ENCODE measurements at regions not wholly inside any gene's neighbourhood (a gene's known extent, or its start where the extent isn't known, plus 50 kb on each side); places are given as distances from the start of the nearest gene placed in this dataset.

DNA sequence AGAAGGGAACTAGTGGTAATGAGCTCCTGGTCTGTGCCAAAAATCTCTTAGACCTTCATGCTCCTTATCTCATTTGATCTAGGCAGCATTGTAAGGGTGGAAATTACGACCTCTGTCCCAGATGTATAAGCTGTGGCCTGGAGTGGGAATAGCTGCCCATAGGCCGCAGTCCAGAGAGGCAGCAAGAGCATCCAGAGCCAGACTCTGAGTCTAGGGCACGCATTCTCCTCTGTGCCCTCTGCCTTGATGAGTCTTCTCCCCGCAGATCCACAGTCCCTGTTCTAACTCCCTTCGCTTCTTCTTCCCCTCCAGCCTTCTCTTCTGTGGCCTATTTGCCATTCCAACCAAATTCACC lies 304.6 kb downstream of the MYCN start:
- in situ Hi-C loops (cut with MboI; ENCODE audit: low sequenced_read_pairs), result no loop called here
- H3K23ac ChIP-seq (ENCODE audit: low read depth, low read length), result no peak overlapping the region
- H3K36me3 ChIP-seq (ENCODE audit: control insufficient read depth, insufficient read depth, low read length), result no peaks in the 10 kb centered on the region
- no peaks in the 10 kb centered on the region for H3K79me1 ChIP-seq (ENCODE audit: low read depth in 1 of 2, low read length in 2 of 2)
- H3K4me1 ChIP-seq (ENCODE audit: control insufficient read depth, insufficient read depth, low read length), result no peaks in the 10 kb centered on the region
- H2BK20ac ChIP-seq (ENCODE audit: low read depth, low read length), result no peak overlapping the region
- intact Hi-C loops (cut with micrococcal nuclease), result no loop called here
- H3K56ac ChIP-seq (ENCODE audit: extremely low read depth, insufficient read depth, low read length), result no peak overlapping the region
- H3K27me3 ChIP-seq (ENCODE audit: control insufficient read depth, insufficient read depth, low read length), result no peaks in the 10 kb centered on the region
- no peak overlapping the region for H3K14ac ChIP-seq (replicated peaks; ENCODE audit: low read depth, low read length)
- H2BK15ac ChIP-seq (ENCODE audit: low read depth, low read length), result no peak overlapping the region
- no peak overlapping the region for H4K8ac ChIP-seq (ENCODE audit: low read depth in 2 of 2, low read length in 2 of 2)
- ChIA-PET POLR2A (ENCODE audit: unreplicated experiment) (no interaction called here), CTCF (no interaction called here)
- H2AK9ac ChIP-seq (replicated peaks; ENCODE audit: low read depth, low read length, poor library complexity), result no peak overlapping the region
- no peak for DNase-seq
- no peak overlapping the region for H3K4me3 ChIP-seq (ENCODE audit: insufficient read depth, low read depth, low read length)
- no peak overlapping the region for H2AFZ ChIP-seq (replicated peaks; ENCODE audit: low read length, poor library complexity)
- H2BK120ac ChIP-seq (ENCODE audit: low read depth, low read length), result no peak overlapping the region
- H3K27ac ChIP-seq (ENCODE audit: insufficient read depth, low read length), result no peak overlapping the region
- WGBS, 2 experiments (ENCODE audit: extremely low coverage in 2 of 2, insufficient read length in 1 of 2), result 81% methylated on average over 3 of the region's 5 CpGs; no CpG with 5 or more reads in 1 of the 2 experiments
- H4K5ac ChIP-seq (ENCODE audit: low read depth, low read length), result no peak overlapping the region
- H4K91ac ChIP-seq (ENCODE audit: insufficient read depth, low read depth, low read length), result no peak overlapping the region
- no peak overlapping the region for H3K4me2 ChIP-seq (ENCODE audit: low read depth, low read length)
- no peak overlapping the region for H3K4ac ChIP-seq (ENCODE audit: low read depth, low read length)
- no TSS peak for BruUV-seq (replicated peaks)
- no peak overlapping the region for H2BK5ac ChIP-seq (ENCODE audit: low read depth, low read length, poor library complexity, severe bottlenecking)
- no peak overlapping the region for H2AK5ac ChIP-seq (ENCODE audit: low read depth, low read length)
- H3K18ac ChIP-seq (ENCODE audit: low read depth, low read length), result no peak overlapping the region
- TF ChIP-seq RAD21 (IDR thresholded peaks at IDR 0.05; ENCODE audit: low read length), result no peak
- TF ChIP-seq, protein P1, sequence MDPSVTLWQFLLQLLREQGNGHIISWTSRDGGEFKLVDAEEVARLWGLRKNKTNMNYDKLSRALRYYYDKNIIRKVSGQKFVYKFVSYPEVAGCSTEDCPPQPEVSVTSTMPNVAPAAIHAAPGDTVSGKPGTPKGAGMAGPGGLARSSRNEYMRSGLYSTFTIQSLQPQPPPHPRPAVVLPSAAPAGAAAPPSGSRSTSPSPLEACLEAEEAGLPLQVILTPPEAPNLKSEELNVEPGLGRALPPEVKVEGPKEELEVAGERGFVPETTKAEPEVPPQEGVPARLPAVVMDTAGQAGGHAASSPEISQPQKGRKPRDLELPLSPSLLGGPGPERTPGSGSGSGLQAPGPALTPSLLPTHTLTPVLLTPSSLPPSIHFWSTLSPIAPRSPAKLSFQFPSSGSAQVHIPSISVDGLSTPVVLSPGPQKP (IDR thresholded peaks at IDR 0.05; ENCODE audit: borderline replicate concordance, low read depth, low read length), result no peak
- TF ChIP-seq MAFK (IDR thresholded peaks at IDR 0.05; ENCODE audit: low read depth, low read length), result no peak
- TF ChIP-seq POLR2A (IDR thresholded peaks at IDR 0.05; ENCODE audit: low read depth, low read length), result no peak
- TF ChIP-seq, protein P2, sequence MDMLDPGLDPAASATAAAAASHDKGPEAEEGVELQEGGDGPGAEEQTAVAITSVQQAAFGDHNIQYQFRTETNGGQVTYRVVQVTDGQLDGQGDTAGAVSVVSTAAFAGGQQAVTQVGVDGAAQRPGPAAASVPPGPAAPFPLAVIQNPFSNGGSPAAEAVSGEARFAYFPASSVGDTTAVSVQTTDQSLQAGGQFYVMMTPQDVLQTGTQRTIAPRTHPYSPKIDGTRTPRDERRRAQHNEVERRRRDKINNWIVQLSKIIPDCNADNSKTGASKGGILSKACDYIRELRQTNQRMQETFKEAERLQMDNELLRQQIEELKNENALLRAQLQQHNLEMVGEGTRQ (IDR thresholded peaks at IDR 0.05; ENCODE audit: low read depth, low read length), result no peak
- TF ChIP-seq, protein P3, sequence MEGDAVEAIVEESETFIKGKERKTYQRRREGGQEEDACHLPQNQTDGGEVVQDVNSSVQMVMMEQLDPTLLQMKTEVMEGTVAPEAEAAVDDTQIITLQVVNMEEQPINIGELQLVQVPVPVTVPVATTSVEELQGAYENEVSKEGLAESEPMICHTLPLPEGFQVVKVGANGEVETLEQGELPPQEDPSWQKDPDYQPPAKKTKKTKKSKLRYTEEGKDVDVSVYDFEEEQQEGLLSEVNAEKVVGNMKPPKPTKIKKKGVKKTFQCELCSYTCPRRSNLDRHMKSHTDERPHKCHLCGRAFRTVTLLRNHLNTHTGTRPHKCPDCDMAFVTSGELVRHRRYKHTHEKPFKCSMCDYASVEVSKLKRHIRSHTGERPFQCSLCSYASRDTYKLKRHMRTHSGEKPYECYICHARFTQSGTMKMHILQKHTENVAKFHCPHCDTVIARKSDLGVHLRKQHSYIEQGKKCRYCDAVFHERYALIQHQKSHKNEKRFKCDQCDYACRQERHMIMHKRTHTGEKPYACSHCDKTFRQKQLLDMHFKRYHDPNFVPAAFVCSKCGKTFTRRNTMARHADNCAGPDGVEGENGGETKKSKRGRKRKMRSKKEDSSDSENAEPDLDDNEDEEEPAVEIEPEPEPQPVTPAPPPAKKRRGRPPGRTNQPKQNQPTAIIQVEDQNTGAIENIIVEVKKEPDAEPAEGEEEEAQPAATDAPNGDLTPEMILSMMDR (conservative IDR thresholded peaks at IDR 0.05; ENCODE audit: low read depth, low read length), result no peak
- TF ChIP-seq NFE2L2 (IDR thresholded peaks at IDR 0.05; ENCODE audit: low read depth, low read length), result no peak
- TF ChIP-seq BHLHE40 (IDR thresholded peaks at IDR 0.05; ENCODE audit: low read depth, low read length), result no peak
- no peak for TF ChIP-seq CEBPB (IDR thresholded peaks at IDR 0.05; ENCODE audit: low read depth, low read length)
- no peak overlapping the region for H3K9ac ChIP-seq (ENCODE audit: low read depth, low read length)
- no peaks in the 10 kb centered on the region for H4K20me1 ChIP-seq (ENCODE audit: insufficient read depth, low read length)
- H3K9me1 ChIP-seq (ENCODE audit: insufficient read depth, low read length), result no peaks in the 10 kb centered on the region
- dilution Hi-C loops (cut with HindIII; ENCODE audit: low sequenced_read_pairs, unreplicated experiment), result no loop called here
- peaks cover 42% of the 10 kb centered on the region for H3K9me3 ChIP-seq (ENCODE audit: control insufficient read depth, insufficient read depth, low read length)
- ATAC-seq (ENCODE audit: low read depth), result no peak

Measured in IMR-90 (cell line).